DND-41 (cell line): ENCODE measurements at regions not wholly inside any gene's neighbourhood (a gene's known extent, or its start where the extent isn't known, plus 50 kb on each side); places are given as distances from the start of the nearest gene placed in this dataset.

Experiments used
- EZH2 ChIP-seq: IDR thresholded peaks from 3 replicates; pipeline ENCODE4 v1.6.1; 2012; ENCODE audit warnings: borderline replicate concordance, low read depth, mild to moderate bottlenecking, moderate library complexity, low read length, inconsistent platforms; ENCODE audit not compliant: severe bottlenecking
- TF ChIP-seq, protein P1 (sequence below): IDR thresholded peaks from 2 replicates; pipeline ENCODE4 v1.5.1; 2012; ENCODE audit warnings: borderline replicate concordance, low read length, moderate library complexity, mild to moderate bottlenecking; ENCODE audit not compliant: poor library complexity, severe bottlenecking; ENCODE audit errors: extremely low read depth

DNA sequence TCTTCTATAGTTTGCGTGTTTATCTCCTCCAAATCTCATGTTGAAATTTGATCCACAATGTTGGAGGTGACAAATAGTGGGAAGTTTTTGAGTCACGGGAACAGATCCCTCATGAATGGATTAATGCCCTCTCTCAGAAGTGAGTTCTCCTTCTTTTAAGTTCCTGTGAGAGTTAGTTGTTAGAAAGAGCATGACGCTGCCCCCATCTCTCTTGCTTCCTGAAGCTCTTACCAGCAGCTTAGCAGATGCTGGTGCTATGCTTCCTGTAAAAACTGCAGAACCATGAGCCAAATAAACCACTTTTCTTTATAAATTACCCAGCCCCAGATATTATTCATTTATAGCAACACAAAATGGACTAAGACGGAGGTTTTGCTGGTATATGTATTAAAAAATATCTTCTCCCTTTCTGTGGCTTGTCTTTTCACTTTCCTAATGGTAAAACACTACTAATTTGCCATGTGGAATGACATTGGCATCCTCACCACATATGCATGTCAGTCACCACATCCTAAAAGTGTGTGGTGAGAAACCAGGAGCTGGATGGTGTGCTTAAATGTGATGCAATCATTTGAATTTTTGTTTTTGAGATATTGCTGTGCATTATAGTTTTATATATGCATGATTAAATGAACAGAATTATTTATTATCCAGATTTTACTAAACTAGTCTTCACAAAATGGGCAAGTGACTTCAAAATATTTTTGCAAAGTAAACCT lies 449.3 kb downstream of the ADAMTS20 start:
- TF ChIP-seq, protein P1, sequence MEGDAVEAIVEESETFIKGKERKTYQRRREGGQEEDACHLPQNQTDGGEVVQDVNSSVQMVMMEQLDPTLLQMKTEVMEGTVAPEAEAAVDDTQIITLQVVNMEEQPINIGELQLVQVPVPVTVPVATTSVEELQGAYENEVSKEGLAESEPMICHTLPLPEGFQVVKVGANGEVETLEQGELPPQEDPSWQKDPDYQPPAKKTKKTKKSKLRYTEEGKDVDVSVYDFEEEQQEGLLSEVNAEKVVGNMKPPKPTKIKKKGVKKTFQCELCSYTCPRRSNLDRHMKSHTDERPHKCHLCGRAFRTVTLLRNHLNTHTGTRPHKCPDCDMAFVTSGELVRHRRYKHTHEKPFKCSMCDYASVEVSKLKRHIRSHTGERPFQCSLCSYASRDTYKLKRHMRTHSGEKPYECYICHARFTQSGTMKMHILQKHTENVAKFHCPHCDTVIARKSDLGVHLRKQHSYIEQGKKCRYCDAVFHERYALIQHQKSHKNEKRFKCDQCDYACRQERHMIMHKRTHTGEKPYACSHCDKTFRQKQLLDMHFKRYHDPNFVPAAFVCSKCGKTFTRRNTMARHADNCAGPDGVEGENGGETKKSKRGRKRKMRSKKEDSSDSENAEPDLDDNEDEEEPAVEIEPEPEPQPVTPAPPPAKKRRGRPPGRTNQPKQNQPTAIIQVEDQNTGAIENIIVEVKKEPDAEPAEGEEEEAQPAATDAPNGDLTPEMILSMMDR: no peak
- TF ChIP-seq EZH2: no peak
